ENCODE measurements at regions not wholly inside any gene's neighbourhood (a gene's known extent, or its start where the extent isn't known, plus 50 kb on each side); places are given as distances from the start of the nearest gene placed in this dataset.

- TF ChIP-seq CTCF (IDR thresholded peaks at IDR 0.05 in 2 of 3, conservative IDR thresholded peaks at IDR 0.05 in 1 of 3; ENCODE audit: borderline replicate concordance in 1 of 3, insufficient read depth in 1 of 3, low read depth in 2 of 3, low read length in 2 of 3) = no peak
- no peak for TF ChIP-seq POLR2A (IDR thresholded peaks at IDR 0.05; ENCODE audit: borderline replicate concordance, extremely low read depth, insufficient read depth, insufficient read length)
- TF ChIP-seq, protein P1, sequence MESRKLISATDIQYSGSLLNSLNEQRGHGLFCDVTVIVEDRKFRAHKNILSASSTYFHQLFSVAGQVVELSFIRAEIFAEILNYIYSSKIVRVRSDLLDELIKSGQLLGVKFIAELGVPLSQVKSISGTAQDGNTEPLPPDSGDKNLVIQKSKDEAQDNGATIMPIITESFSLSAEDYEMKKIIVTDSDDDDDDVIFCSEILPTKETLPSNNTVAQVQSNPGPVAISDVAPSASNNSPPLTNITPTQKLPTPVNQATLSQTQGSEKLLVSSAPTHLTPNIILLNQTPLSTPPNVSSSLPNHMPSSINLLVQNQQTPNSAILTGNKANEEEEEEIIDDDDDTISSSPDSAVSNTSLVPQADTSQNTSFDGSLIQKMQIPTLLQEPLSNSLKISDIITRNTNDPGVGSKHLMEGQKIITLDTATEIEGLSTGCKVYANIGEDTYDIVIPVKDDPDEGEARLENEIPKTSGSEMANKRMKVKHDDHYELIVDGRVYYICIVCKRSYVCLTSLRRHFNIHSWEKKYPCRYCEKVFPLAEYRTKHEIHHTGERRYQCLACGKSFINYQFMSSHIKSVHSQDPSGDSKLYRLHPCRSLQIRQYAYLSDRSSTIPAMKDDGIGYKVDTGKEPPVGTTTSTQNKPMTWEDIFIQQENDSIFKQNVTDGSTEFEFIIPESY (IDR thresholded peaks at IDR 0.05; ENCODE audit: extremely low read depth, insufficient replicate concordance, low read length) = no peak
- no peak for TF ChIP-seq YY1 (IDR thresholded peaks at IDR 0.05; ENCODE audit: extremely low read depth, insufficient replicate concordance, low read depth, low read length)
- TF ChIP-seq, protein P2, sequence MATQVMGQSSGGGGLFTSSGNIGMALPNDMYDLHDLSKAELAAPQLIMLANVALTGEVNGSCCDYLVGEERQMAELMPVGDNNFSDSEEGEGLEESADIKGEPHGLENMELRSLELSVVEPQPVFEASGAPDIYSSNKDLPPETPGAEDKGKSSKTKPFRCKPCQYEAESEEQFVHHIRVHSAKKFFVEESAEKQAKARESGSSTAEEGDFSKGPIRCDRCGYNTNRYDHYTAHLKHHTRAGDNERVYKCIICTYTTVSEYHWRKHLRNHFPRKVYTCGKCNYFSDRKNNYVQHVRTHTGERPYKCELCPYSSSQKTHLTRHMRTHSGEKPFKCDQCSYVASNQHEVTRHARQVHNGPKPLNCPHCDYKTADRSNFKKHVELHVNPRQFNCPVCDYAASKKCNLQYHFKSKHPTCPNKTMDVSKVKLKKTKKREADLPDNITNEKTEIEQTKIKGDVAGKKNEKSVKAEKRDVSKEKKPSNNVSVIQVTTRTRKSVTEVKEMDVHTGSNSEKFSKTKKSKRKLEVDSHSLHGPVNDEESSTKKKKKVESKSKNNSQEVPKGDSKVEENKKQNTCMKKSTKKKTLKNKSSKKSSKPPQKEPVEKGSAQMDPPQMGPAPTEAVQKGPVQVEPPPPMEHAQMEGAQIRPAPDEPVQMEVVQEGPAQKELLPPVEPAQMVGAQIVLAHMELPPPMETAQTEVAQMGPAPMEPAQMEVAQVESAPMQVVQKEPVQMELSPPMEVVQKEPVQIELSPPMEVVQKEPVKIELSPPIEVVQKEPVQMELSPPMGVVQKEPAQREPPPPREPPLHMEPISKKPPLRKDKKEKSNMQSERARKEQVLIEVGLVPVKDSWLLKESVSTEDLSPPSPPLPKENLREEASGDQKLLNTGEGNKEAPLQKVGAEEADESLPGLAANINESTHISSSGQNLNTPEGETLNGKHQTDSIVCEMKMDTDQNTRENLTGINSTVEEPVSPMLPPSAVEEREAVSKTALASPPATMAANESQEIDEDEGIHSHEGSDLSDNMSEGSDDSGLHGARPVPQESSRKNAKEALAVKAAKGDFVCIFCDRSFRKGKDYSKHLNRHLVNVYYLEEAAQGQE (IDR thresholded peaks at IDR 0.05; ENCODE audit: low read depth) = no peak
- no peak for TF ChIP-seq POLR2AphosphoS5 (IDR thresholded peaks at IDR 0.05; ENCODE audit: low read depth, low read length)
- TF ChIP-seq SP1 (IDR thresholded peaks at IDR 0.05; ENCODE audit: low read depth) = no peak
- TF ChIP-seq EZH2 (IDR thresholded peaks at IDR 0.05) = no peak
- TF ChIP-seq EZH2phosphoT487 (IDR thresholded peaks at IDR 0.05; ENCODE audit: borderline replicate concordance) = no peak
- no peak for TF ChIP-seq RAD21 (IDR thresholded peaks at IDR 0.05; ENCODE audit: low read depth)
These were observed 85.1 kb upstream of the BLID start for GRCh38 chr11:122201106-122201505.

Data from HCT116 (cell line).